ENCODE measurements at regions not wholly inside any gene's neighbourhood (a gene's known extent, or its start where the extent isn't known, plus 50 kb on each side); places are given as distances from the start of the nearest gene placed in this dataset.

- no peaks in the 10 kb centered on the region for H3K79me2 ChIP-seq (ENCODE audit: insufficient read depth)
- WGBS (ENCODE audit: low lambda C conversion rate): 63% methylated on average over 6 of the region's 6 CpGs
Measured at GRCh38 chr13:30141775-30142485, 165.4 kb downstream of the KATNAL1 start.

GRCh38 chr13:30140973-30141372 is 166.4 kb downstream of the KATNAL1 start:
- Histone ChIP-seq H3K27me3 (ENCODE audit: insufficient read depth) (no peaks in the 10 kb centered on the region), H3K27ac (ENCODE audit: low read depth in 2 of 2, low read length in 1 of 2) (no peak overlapping the region), H4K20me1 (ENCODE audit: insufficient read depth) (no peaks in the 10 kb centered on the region), H3K36me3 (replicated peaks in 1 of 2; ENCODE audit: control insufficient read depth in 1 of 2, insufficient read depth in 2 of 2, low read length in 1 of 2) (no peaks in the 10 kb centered on the region), H3K9ac (no peak overlapping the region), H3K4me3 (ENCODE audit: low read depth in 2 of 2, low read length in 1 of 2) (no peak overlapping the region), H3K9me3 (no peaks in the 10 kb centered on the region), H3K4me2 (no peak overlapping the region), H3F3A (replicated peaks; ENCODE audit: insufficient read depth) (peaks cover 15% of the 10 kb centered on the region), H3K79me2 (ENCODE audit: insufficient read depth) (no peaks in the 10 kb centered on the region), H3K4me1 (ENCODE audit: control insufficient read depth in 1 of 2, insufficient read depth in 2 of 2, low read depth in 1 of 2, low read length in 1 of 2) (peaks cover 24 to 27% of the 10 kb centered on the region in 2 experiments; a peak in 3 of 4 replicates), H3K9me2 (no peaks in the 10 kb centered on the region), H2AFZ (ENCODE audit: low read depth) (no peak overlapping the region)
- CTCF ChIA-PET: interaction anchor here (7.9 kb wide), 1 partner anchor 9 kb away, joined by 74 read pairs; no protein-coding TSS in a partner anchor
- POLR2A ChIA-PET: no interaction called here
- 97% methylated on average over 10 of the region's 12 CpGs for WGBS (ENCODE audit: low lambda C conversion rate)
- no peak for DNase-seq
- TF ChIP-seq NRF1 (IDR thresholded peaks at IDR 0.05; ENCODE audit: low read depth, low read length): no peak
- TF ChIP-seq TCF12 (IDR thresholded peaks at IDR 0.05): no peak
- no peak for TF ChIP-seq SMC3 (IDR thresholded peaks at IDR 0.05; ENCODE audit: low read depth, low read length)
- no peak for TF ChIP-seq JUND (IDR thresholded peaks at IDR 0.05)
- no peak for TF ChIP-seq CTCF (IDR thresholded peaks at IDR 0.05)
- TF ChIP-seq USF2 (IDR thresholded peaks at IDR 0.05; ENCODE audit: borderline replicate concordance, low read depth, low read length): no peak
- TF ChIP-seq POLR2AphosphoS5 (IDR thresholded peaks at IDR 0.05; ENCODE audit: low read depth, low read length): no peak
- TF ChIP-seq PBX3 (IDR thresholded peaks at IDR 0.05): no peak
- TF ChIP-seq SIN3A (IDR thresholded peaks at IDR 0.05; ENCODE audit: borderline replicate concordance, low read depth, low read length): no peak

More at GRCh38 chr13:30141775-30142485, 165.4 kb downstream of the KATNAL1 start:
- DNase-seq: no peak
- Histone ChIP-seq H3F3A (replicated peaks; ENCODE audit: insufficient read depth) (peaks cover 15% of the 10 kb centered on the region), H3K9me2 (no peaks in the 10 kb centered on the region), H2AFZ (ENCODE audit: low read depth) (no peak overlapping the region), H3K4me2 (peak overlapping the region; percentile 55), H3K4me1 (ENCODE audit: control insufficient read depth in 1 of 2, insufficient read depth in 2 of 2, low read depth in 1 of 2, low read length in 1 of 2) (peaks cover 23 to 24% of the 10 kb centered on the region in 2 experiments; a peak in 3 of 4 replicates), H3K9me3 (no peaks in the 10 kb centered on the region), H3K4me3 (ENCODE audit: low read depth in 2 of 2, low read length in 1 of 2) (no peak overlapping the region), H3K9ac (no peak overlapping the region), H4K20me1 (ENCODE audit: insufficient read depth) (no peaks in the 10 kb centered on the region), H3K27ac (ENCODE audit: low read depth in 2 of 2, low read length in 1 of 2) (peak overlapping the region; percentile 66 to 83; a peak in 3 of 4 replicates), H3K27me3 (ENCODE audit: insufficient read depth) (no peaks in the 10 kb centered on the region), H3K36me3 (replicated peaks in 1 of 2; ENCODE audit: control insufficient read depth in 1 of 2, insufficient read depth in 2 of 2, low read length in 1 of 2) (no peaks in the 10 kb centered on the region)
- ChIA-PET POLR2A (no interaction called here), CTCF (interaction anchor here (0.9 to 7.9 kb wide), 7 partner anchors 10 to 723 kb away, joined by 3 to 74 read pairs (median 3); no protein-coding TSS in a partner anchor)
- TF ChIP-seq TCF12 (IDR thresholded peaks at IDR 0.05): no peak
- no peak for TF ChIP-seq RCOR1 (IDR thresholded peaks at IDR 0.05; ENCODE audit: low read length)
- no peak for TF ChIP-seq JUND (IDR thresholded peaks at IDR 0.05)
- TF ChIP-seq GABPA (IDR thresholded peaks at IDR 0.05; ENCODE audit: low read depth): no peak
- TF ChIP-seq NRF1 (IDR thresholded peaks at IDR 0.05; ENCODE audit: low read depth, low read length): no peak
- TF ChIP-seq FOXJ3 (CRISPR knock-in tag; IDR thresholded peaks at IDR 0.05): no peak
- TF ChIP-seq ELF1 (IDR thresholded peaks at IDR 0.05): no peak
- TF ChIP-seq PBX3 (IDR thresholded peaks at IDR 0.05): no peak
- TF ChIP-seq RFX5 (IDR thresholded peaks at IDR 0.05; ENCODE audit: low read length): no peak
- no peak for TF ChIP-seq TEAD4 (IDR thresholded peaks at IDR 0.05; ENCODE audit: borderline replicate concordance, insufficient read depth)
- TF ChIP-seq EZH2phosphoT487 (IDR thresholded peaks at IDR 0.05; ENCODE audit: borderline replicate concordance, low read depth): no peak
- no peak for TF ChIP-seq NFIC (IDR thresholded peaks at IDR 0.05; ENCODE audit: borderline replicate concordance)
- no peak for TF ChIP-seq CTCF (IDR thresholded peaks at IDR 0.05)
- TF ChIP-seq MEF2A (IDR thresholded peaks at IDR 0.05; ENCODE audit: borderline replicate concordance, low read depth): no peak
- no peak for TF ChIP-seq SIN3A (IDR thresholded peaks at IDR 0.05; ENCODE audit: borderline replicate concordance, low read depth, low read length)

All from SK-N-SH (cell line).